HPDE6-E6E7 (cell line): ENCODE measurements at regions not wholly inside any gene's neighbourhood (a gene's known extent, or its start where the extent isn't known, plus 50 kb on each side); places are given as distances from the start of the nearest gene placed in this dataset.
"Not testable (repeated sequence)": the region's sequence is repeated elsewhere in the genome, so short reads cannot be mapped to it uniquely, and the experiment has no call there.

Experiments used
- DNase-seq: peaks from one replicate; pipeline ENCODE4 v3.0.0; 2011; ENCODE audit warnings: missing footprints; ENCODE audit errors: extremely low spot score

- DNase-seq = no peak
Observed at GRCh38 chr1:177646757-177647730, 322.8 kb downstream of the SEC16B start.

- DNase-seq = no peak
Observed at GRCh38 chr1:177645491-177646190, 324.2 kb downstream of the SEC16B start.

GRCh38 chr1:177640687-177641086, 329.2 kb downstream of the SEC16B start:
- no peak for DNase-seq

GRCh38 chr1:177634151-177634550, 335.7 kb downstream of the SEC16B start:
- DNase-seq = not testable (repeated sequence)

GRCh38 chr1:177632923-177633615, 336.8 kb downstream of the SEC16B start:
- no peak for DNase-seq

GRCh38 chr1:177631770-177632169, 338.1 kb downstream of the SEC16B start:
- no peak for DNase-seq

GRCh38 chr1:177629526-177629925, 340.3 kb downstream of the SEC16B start:
- no peak for DNase-seq

GRCh38 chr1:177627148-177627910, 342.5 kb downstream of the SEC16B start:
- DNase-seq = no peak

GRCh38 chr1:177620636-177621190, 349.1 kb downstream of the SEC16B start:
- peak; percentile 10 for DNase-seq

GRCh38 chr1:177615251-177615650, 354.6 kb downstream of the SEC16B start:
- peak; percentile 17 for DNase-seq

GRCh38 chr1:177611402-177611801, 358.5 kb downstream of the SEC16B start:
- DNase-seq = no peak

- no peak for DNase-seq
Observed at GRCh38 chr1:177609953-177610352, 359.9 kb downstream of the SEC16B start.

GRCh38 chr1:177600936-177601335, 368.9 kb downstream of the SEC16B start:
- no peak for DNase-seq

GRCh38 chr1:177600321-177600720, 369.5 kb downstream of the SEC16B start:
- no peak for DNase-seq

- no peak for DNase-seq
Observed at GRCh38 chr1:177597393-177597792, 372.5 kb downstream of the SEC16B start.

GRCh38 chr1:177596485-177596884, 373.4 kb downstream of the SEC16B start:
- DNase-seq = no peak

GRCh38 chr1:177593105-177593504, 376.8 kb downstream of the SEC16B start:
- DNase-seq = no peak

- no peak for DNase-seq
Observed at GRCh38 chr1:177592624-177593023, 377.2 kb downstream of the SEC16B start.

GRCh38 chr1:177591155-177591554, 378.7 kb downstream of the SEC16B start:
- no peak for DNase-seq

GRCh38 chr1:177589166-177589565, 380.7 kb downstream of the SEC16B start:
- no peak for DNase-seq

GRCh38 chr1:177586429-177586828, 383.4 kb downstream of the SEC16B start:
- peak; percentile 54 for DNase-seq
